SK-N-MC (cell line): ENCODE measurements at regions not wholly inside any gene's neighbourhood (a gene's known extent, or its start where the extent isn't known, plus 50 kb on each side); places are given as distances from the start of the nearest gene placed in this dataset.

Experiments used
- EZH2 ChIP-seq: fragments of 200-600 bp; sonication (generic); IDR thresholded peaks from one replicate; pipeline ENCODE4 v1.6.1; 2017; ENCODE audit warnings: antibody characterized with exemption
- POLR2AphosphoS5 ChIP-seq: IDR thresholded peaks from 2 replicates; pipeline ENCODE4 v1.6.1; 2012; ENCODE audit warnings: mild to moderate bottlenecking, low read depth, low read length, borderline replicate concordance

DNA sequence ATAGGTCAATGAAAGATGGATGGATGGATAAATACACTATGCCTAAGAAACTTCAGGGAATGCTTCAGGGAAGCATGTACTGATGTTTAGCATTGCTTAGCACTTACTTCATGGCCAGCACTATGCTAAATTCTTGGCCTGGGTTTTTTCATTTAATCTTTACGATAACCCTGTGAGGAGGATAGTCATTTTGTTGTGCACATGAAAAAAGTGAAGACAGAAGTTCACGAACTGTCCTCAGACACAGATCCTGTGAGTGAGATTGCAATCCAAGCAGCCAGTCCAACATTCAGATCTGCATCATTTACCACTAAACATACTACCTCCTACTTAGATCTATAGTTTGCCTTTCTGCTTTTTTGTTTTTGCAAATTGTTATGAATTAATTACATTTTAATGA is 510.8 kb upstream of the AGTR1 start:
- TF ChIP-seq EZH2 (no peak), POLR2AphosphoS5 (no peak)
